Upper lobe of left lung (tissue), 4 donors: ENCODE measurements at regions not wholly inside any gene's neighbourhood (a gene's known extent, or its start where the extent isn't known, plus 50 kb on each side); places are given as distances from the start of the nearest gene placed in this dataset.

Experiments
- CTCF ChIP-seq, 6 experiments: fragments of 450-650 bp in 4 of 6; fragments of 200-600 bp in 2 of 6; sonication (generic) in 2 of 6; IDR thresholded peaks; one replicate each; pipeline ENCODE4 v1.5.1; 2016 to 2019; ENCODE audit warnings: antibody characterized with exemption in 6 of 6
- POLR2A ChIP-seq, 4 donors: fragments of 450-650 bp; IDR thresholded peaks; one replicate each; pipeline ENCODE4 v1.5.1; 2016 to 2017; ENCODE audit warnings: antibody characterized with exemption in 4 of 4, mild to moderate bottlenecking in 2 of 4
- POLR2AphosphoS5 ChIP-seq, 2 donors: sonication (generic); formaldehyde crosslinking; IDR thresholded peaks; one replicate each; pipeline ENCODE4 v1.5.1; 2017; ENCODE audit warnings: antibody characterized with exemption in 2 of 2

GRCh38 chr7:145431834-145432233 lies 596.0 kb upstream of the TPK1 start:
- TF ChIP-seq CTCF (IDR thresholded peaks at IDR 0.05) (no peak), POLR2A (IDR thresholded peaks at IDR 0.05) (no peak), POLR2AphosphoS5 (IDR thresholded peaks at IDR 0.05) (no peak)
